ENCODE measurements at regions not wholly inside any gene's neighbourhood (a gene's known extent, or its start where the extent isn't known, plus 50 kb on each side); places are given as distances from the start of the nearest gene placed in this dataset.
"Not testable (repeated sequence)": the region's sequence is repeated elsewhere in the genome, so short reads cannot be mapped to it uniquely, and the experiment has no call there.

GRCh38 chr2:234166531-234166930 lies 116.0 kb downstream of the SPP2 start:
- no peak for DNase-seq (ENCODE audit: low read depth in 1 of 2, low spot score in 1 of 2)

GRCh38 chr2:234165421-234165820 lies 114.9 kb downstream of the SPP2 start:
- DNase-seq (ENCODE audit: low read depth in 1 of 2, low spot score in 1 of 2) = no peak

GRCh38 chr2:234164493-234165413 lies 114.3 kb downstream of the SPP2 start:
- peak in 1 of 2 donors; percentile 12 for DNase-seq (ENCODE audit: low read depth in 1 of 2, low spot score in 1 of 2)

GRCh38 chr2:234163510-234164045 lies 113.1 kb downstream of the SPP2 start:
- no peak for DNase-seq (ENCODE audit: low read depth in 1 of 2, low spot score in 1 of 2)

GRCh38 chr2:234162861-234163260 lies 112.4 kb downstream of the SPP2 start:
- no peak for DNase-seq (ENCODE audit: low read depth in 1 of 2, low spot score in 1 of 2)

- no peak for DNase-seq (ENCODE audit: low read depth in 1 of 2, low spot score in 1 of 2)
These were observed 111.4 kb downstream of the SPP2 start for GRCh38 chr2:234161932-234162331.

- no peak for DNase-seq (ENCODE audit: low read depth in 1 of 2, low spot score in 1 of 2)
These were observed 108.3 kb downstream of the SPP2 start for GRCh38 chr2:234158812-234159211.

- no peak for DNase-seq (ENCODE audit: low read depth in 1 of 2, low spot score in 1 of 2)
These were observed 107.5 kb downstream of the SPP2 start for GRCh38 chr2:234157817-234158588.

- no peak for DNase-seq (ENCODE audit: low read depth in 1 of 2, low spot score in 1 of 2)
These were observed 105.8 kb downstream of the SPP2 start for GRCh38 chr2:234156326-234156725.

GRCh38 chr2:234152835-234153234 lies 102.3 kb downstream of the SPP2 start:
- DNase-seq (ENCODE audit: low read depth in 1 of 2, low spot score in 1 of 2) = not testable (repeated sequence)

- no peak for DNase-seq (ENCODE audit: low read depth in 1 of 2, low spot score in 1 of 2)
These were observed 96.9 kb downstream of the SPP2 start for GRCh38 chr2:234147335-234147861.

- DNase-seq (ENCODE audit: low read depth in 1 of 2, low spot score in 1 of 2) = no peak
These were observed 95.8 kb downstream of the SPP2 start for GRCh38 chr2:234146087-234146826.

- DNase-seq (ENCODE audit: low read depth in 1 of 2, low spot score in 1 of 2) = no peak
These were observed 95.0 kb downstream of the SPP2 start for GRCh38 chr2:234145511-234145910.

- no peak for DNase-seq (ENCODE audit: low read depth in 1 of 2, low spot score in 1 of 2)
These were observed 94.6 kb downstream of the SPP2 start for GRCh38 chr2:234145057-234145456.

- no peak for DNase-seq (ENCODE audit: low read depth in 1 of 2, low spot score in 1 of 2)
These were observed 93.4 kb downstream of the SPP2 start for GRCh38 chr2:234143896-234144295.

- DNase-seq (ENCODE audit: low read depth in 1 of 2, low spot score in 1 of 2) = no peak
These were observed 92.0 kb downstream of the SPP2 start for GRCh38 chr2:234142530-234142929.

GRCh38 chr2:234139755-234140154 lies 89.3 kb downstream of the SPP2 start:
- no peak for DNase-seq (ENCODE audit: low read depth in 1 of 2, low spot score in 1 of 2)

- no peak for DNase-seq (ENCODE audit: low read depth in 1 of 2, low spot score in 1 of 2)
These were observed 88.3 kb downstream of the SPP2 start for GRCh38 chr2:234138836-234139235.

- no peak for DNase-seq (ENCODE audit: low read depth in 1 of 2, low spot score in 1 of 2)
These were observed 87.0 kb downstream of the SPP2 start for GRCh38 chr2:234137400-234138014.

- DNase-seq (ENCODE audit: low read depth in 1 of 2, low spot score in 1 of 2) = no peak
These were observed 86.0 kb downstream of the SPP2 start for GRCh38 chr2:234136461-234136860.

Measured in activated CD4-positive, alpha-beta T cell treated with anti-CD3 and anti-CD28 coated beads, Interleukin-2, amount 50 U/mL, for 24 hours (primary cell).